NOMO-1 (cell line): ENCODE measurements at regions not wholly inside any gene's neighbourhood (a gene's known extent, or its start where the extent isn't known, plus 50 kb on each side); places are given as distances from the start of the nearest gene placed in this dataset.
"Not testable (repeated sequence)": the region's sequence is repeated elsewhere in the genome, so short reads cannot be mapped to it uniquely, and the experiment has no call there.

Experiments
- DNase-seq, 2 experiments: peaks; one replicate each; lab custom pipeline; 2025; ENCODE audit not compliant: unreplicated experiment in 2 of 2; lab: John Stamatoyannopoulos, UW

DNA sequence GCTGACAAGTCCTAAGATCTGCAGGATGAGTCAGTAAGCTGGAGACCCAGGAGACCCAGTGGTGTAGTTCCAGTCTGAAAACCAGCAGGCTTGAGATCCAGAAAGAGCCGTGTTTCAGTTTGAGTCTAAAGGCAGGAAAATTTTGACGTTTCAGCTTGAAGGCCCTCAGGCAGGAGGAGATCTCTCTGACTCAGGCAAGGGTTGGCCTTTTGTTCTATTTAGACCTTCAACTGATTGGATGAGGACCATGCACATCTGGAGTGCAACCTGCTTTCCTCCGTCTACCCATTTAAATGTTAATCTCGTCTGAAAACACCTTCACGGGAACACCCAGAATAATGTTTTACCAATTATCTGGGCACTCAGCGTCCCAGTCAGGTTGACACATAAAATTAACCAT is 69.5 kb downstream of the NPIPA7 start:
- not testable (repeated sequence) for DNase-seq

GRCh38 chr16:16449712-16450237 is 70.8 kb downstream of the NPIPA7 start:
- not testable (repeated sequence) for DNase-seq

- not testable (repeated sequence) for DNase-seq
Observed at GRCh38 chr16:16451721-16452410, 72.9 kb downstream of the NPIPA7 start.

DNA sequence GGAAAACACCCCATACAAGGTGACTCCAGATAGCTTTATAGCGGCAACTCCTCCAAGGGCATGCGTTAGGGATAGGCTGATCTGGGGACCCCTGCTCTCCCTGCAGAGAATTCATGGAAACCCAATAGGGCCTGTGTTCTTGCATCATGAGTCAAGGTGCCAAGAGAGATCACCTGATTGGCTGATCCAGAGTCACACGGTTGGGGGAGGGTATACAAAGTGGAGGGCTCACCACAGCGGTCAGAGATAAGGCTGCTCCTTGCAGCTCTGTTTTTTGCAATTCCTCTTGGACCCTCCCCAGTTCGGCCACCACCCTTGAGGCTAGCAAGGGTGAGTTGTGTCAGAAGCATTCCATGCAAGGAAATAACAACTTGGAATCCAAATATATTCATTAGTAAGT is 79.6 kb downstream of the NPIPA7 start:
- not testable (repeated sequence) for DNase-seq

GRCh38 chr16:16463792-16464191 is 84.9 kb downstream of the NPIPA7 start:
- not testable (repeated sequence) for DNase-seq

DNA sequence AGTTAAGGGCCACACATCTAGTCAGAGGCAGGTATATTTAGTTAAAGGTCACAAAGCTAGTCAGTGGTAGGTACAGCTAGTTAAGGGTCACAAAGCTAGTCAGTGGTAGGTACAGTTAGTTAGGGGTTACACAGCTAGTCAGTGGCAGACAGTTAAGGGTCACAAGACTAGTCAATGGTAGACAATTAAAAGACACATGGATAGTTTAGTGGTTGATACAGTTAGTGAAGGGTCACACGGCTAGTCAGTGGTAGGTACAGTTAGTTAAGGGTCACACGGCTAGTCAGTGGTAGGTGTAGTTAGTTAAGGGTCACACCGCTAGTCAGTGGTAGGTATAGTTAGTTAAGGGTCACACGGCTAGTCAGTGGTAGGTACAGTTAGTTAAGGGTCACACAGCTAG is 110.0 kb downstream of the NPIPA7 start:
- not testable (repeated sequence) for DNase-seq

- DNase-seq: not testable (repeated sequence)
Observed at GRCh38 chr16:16489466-16489865, 110.5 kb downstream of the NPIPA7 start.

GRCh38 chr16:16494114-16494513 is 115.2 kb downstream of the NPIPA7 start:
- DNase-seq: not testable (repeated sequence)

DNA sequence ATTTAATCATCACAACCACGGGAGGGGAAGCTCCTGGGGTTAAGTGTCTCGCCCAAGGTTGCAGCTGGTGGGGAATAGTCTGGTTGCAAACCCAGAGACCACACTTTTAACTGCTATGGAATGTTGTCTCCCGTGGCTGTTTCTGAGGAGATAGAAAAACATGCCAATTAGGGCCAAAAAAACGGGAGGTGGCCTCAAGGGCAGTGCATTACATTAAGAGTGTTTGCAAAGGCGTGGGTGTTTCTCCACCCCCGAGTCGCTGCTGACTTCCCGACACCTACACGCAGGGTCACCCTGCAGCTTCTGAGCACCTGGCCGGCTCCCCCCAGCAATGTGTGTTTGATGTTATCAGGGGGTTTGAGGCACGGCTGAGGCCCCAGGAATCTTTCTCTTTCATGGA is 116.1 kb downstream of the NPIPA7 start:
- not testable (repeated sequence) for DNase-seq

DNA sequence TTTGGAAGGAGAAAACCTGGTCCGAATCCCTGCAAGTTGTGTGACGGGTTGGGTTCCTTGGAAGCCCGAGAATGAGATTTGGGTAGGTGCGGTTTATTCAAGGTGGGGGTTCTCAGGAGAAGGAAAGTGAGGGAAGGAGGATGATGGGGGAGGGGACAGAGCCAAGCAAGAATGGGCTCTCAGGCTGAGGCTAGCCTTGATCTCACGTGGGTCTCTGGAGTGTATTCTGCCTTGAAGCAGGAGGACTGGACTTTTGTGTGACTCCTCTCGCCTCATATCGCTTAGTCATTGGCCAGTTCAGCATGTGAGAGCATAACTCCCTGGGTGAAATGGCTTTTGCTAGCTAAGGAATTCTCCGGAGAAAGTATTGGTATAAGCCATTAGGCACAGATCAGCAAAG is 120.9 kb downstream of the NPIPA7 start:
- not testable (repeated sequence) for DNase-seq

DNA sequence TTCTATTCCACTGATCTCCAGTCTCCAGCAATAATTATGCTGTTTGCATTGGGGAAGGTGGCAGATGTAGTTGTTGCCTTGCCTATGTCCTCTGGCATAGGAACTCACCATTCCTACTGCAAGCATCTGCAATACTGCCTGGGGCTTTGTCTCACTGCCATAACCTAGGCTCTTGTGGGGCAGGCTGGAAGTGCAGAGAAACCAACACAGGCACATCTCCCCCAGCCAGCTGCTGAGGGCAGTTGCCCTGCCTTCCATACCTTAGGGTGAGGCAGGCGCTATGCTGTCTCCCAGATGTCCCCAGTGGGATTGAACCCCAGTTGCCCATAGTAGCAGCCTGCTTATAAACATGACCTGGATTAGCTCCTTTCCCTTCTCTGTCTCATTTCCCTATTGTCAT is 128.1 kb downstream of the NPIPA7 start:
- not testable (repeated sequence) for DNase-seq

- DNase-seq: not testable (repeated sequence)
Observed at GRCh38 chr16:16508344-16508743, 129.4 kb downstream of the NPIPA7 start.

GRCh38 chr16:16519395-16519794 is 140.5 kb downstream of the NPIPA7 start:
- not testable (repeated sequence) for DNase-seq

GRCh38 chr16:16521239-16522002 is 142.5 kb downstream of the NPIPA7 start:
- DNase-seq: not testable (repeated sequence)

DNA sequence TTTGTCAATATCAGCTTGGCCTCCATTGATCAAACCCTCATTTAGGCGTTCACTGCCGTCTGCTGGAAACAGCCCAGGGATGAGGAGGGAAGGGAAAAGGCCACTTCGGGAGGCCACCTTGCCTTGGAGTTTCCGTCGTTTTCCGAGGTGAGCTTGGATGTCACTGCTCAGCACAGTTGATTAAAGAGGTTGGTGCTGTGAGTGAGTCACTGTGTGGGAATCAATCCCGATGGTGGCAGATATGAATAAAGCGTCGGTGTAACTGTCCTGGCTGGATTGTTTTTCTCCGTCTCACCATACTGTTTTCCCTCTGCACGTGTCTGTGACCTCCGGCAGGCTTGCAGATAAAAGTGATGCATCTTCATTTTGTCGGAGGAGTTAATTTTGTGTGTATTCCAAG is 148.1 kb downstream of the NPIPA7 start:
- DNase-seq: not testable (repeated sequence)

DNA sequence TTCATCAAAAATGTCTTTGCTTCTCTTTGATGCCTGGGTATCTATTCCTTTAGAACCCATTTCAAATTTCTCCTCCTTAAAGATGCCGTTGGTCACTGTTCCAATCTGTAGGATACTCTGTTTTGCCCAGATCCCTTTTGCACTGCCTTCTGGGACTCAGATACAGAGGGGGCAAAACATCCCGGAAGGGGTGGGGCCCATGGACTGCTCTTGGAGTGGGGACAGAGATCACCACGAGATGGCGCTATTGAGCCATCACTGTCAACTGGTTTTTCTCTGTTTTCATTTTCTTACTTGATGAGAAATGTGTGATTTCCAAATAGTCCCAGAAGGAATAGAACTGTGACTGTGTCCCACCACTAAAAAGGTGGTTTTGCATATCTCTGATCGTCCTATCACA is 151.8 kb downstream of the NPIPA7 start:
- not testable (repeated sequence) for DNase-seq

DNA sequence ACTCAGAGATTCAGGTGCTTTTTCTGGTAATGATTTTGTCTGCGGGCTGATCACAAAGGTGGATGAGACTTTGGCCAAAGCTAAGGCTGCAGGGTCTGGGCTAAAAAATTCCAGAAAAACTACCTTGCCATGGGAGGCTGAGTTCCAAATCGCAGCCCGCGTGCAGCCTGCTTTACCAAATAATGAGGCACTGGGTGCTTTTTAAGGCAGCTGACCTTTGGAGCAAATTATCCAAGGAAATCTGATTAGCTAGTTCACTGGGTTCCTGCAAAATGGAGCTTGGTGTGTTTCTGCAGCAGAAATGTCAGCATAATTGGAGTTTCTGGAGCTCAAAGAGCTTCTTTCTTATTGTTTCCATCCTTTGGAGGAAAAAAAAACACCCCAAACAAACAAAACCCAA is 156.6 kb downstream of the NPIPA7 start:
- not testable (repeated sequence) for DNase-seq

GRCh38 chr16:16536151-16536550 is 157.2 kb downstream of the NPIPA7 start:
- DNase-seq: not testable (repeated sequence)

- DNase-seq: not testable (repeated sequence)
Observed at GRCh38 chr16:16549710-16550109, 170.8 kb downstream of the NPIPA7 start.

GRCh38 chr16:16550824-16551223 is 171.9 kb downstream of the NPIPA7 start:
- peak; percentile 15 to 25 for DNase-seq

DNA sequence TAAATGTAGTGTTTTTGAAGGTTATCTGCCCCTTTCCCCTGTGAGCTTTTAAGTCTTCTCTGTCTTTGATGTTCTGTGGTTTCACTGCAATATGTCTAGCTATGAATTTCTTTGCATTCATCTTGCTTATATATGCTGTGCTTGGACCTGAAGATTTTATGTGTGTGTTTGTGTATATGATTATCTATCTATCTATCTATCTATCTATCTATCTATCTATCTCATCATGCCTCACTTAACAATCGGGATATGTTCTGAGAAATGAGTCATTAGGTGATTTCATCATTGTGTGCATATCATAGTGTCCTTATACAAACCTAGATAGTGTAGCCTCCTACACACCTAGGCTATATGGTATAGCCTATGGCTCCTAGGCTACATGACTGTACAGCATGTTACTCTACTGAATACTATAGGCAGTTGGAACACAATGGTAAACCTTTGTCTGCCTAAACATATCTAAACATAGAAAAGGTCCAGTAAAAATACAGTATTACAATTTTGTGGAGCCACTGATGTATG is 173.9 kb downstream of the NPIPA7 start:
- not testable (repeated sequence) for DNase-seq
